Neural cell (in vitro differentiated cells): ENCODE measurements at regions not wholly inside any gene's neighbourhood (a gene's known extent, or its start where the extent isn't known, plus 50 kb on each side); places are given as distances from the start of the nearest gene placed in this dataset.

Experiments
- H2AFZ ChIP-seq: fragments of 200-600, 300-800 bp; sonication (generic), shearing (Covaris generic); 2 replicates; pipeline ENCODE4 v1.6.0; 2014; ENCODE audit warnings: low read depth, mild to moderate bottlenecking, antibody characterized with exemption, low read length, moderate library complexity
- H3F3A ChIP-seq: fragments of 200-600 bp; shearing (Covaris generic); 2 replicates; pipeline ENCODE4 v1.6.1; 2016; ENCODE audit warnings: mild to moderate bottlenecking, moderate library complexity, mixed read lengths, antibody characterized with exemption, low read length; ENCODE audit not compliant: insufficient read depth, poor library complexity, severe bottlenecking
- H3K27ac ChIP-seq: fragments of 200-600, 300-800 bp; sonication (generic), shearing (Covaris generic); 2 replicates; pipeline ENCODE4 v1.5.1; 2014; ENCODE audit warnings: mild to moderate bottlenecking, low read length, moderate library complexity
- H3K27me3 ChIP-seq: fragments of 300-800, 200-600 bp; sonication (generic), shearing (Covaris generic); 2 replicates; pipeline ENCODE4 v1.6.0; 2014; ENCODE audit warnings: mild to moderate bottlenecking, low read depth, low read length, moderate library complexity; ENCODE audit not compliant: insufficient read depth
- H3K36me3 ChIP-seq: fragments of 300-800, 200-600 bp; sonication (generic), shearing (Covaris generic); 2 replicates; pipeline ENCODE4 v1.5.1; 2014; ENCODE audit warnings: mild to moderate bottlenecking, antibody characterized with exemption, low read length, moderate library complexity; ENCODE audit not compliant: insufficient read depth
- H3K4me2 ChIP-seq: fragments of 300-800, 200-600 bp; sonication (generic), shearing (Covaris generic); 2 replicates; pipeline ENCODE4 v1.6.0; 2014; ENCODE audit warnings: mild to moderate bottlenecking, low read length
- H3K4me3 ChIP-seq: fragments of 300-800, 200-600 bp; sonication (generic), shearing (Covaris generic); 2 replicates; pipeline ENCODE4 v1.5.1; 2014; ENCODE audit warnings: mild to moderate bottlenecking, low read length, moderate library complexity
- H3K79me2 ChIP-seq: fragments of 200-600 bp; shearing (Covaris generic); replicated peaks from 2 replicates; pipeline ENCODE4 v1.6.0; 2014; ENCODE audit warnings: mild to moderate bottlenecking, low read length, moderate library complexity; ENCODE audit not compliant: insufficient read depth
- H3K9ac ChIP-seq: fragments of 300-800, 200-600 bp; sonication (generic), shearing (Covaris generic); 2 replicates; pipeline ENCODE4 v1.6.1; 2016; ENCODE audit warnings: mild to moderate bottlenecking, low read length, mixed read lengths
- H3K9me2 ChIP-seq: fragments of 200-600 bp; shearing (Covaris generic); 2 replicates; pipeline ENCODE4 v1.6.1; 2016; ENCODE audit warnings: mild to moderate bottlenecking, low read length, mixed read lengths; ENCODE audit not compliant: insufficient read depth
- H3K9me3 ChIP-seq: fragments of 200-600, 300-800 bp; sonication (generic), shearing (Covaris generic); 2 replicates; pipeline ENCODE4 v1.6.1; 2016; ENCODE audit warnings: mild to moderate bottlenecking, mixed run types, low read length, moderate library complexity, mixed read lengths
- H4K20me1 ChIP-seq: fragments of 200-600 bp; shearing (Covaris generic); 2 replicates; pipeline ENCODE4 v1.6.1; 2016; ENCODE audit warnings: mild to moderate bottlenecking, mixed run types; ENCODE audit not compliant: insufficient read depth
- EP300 ChIP-seq: fragments of 450-650 bp; conservative IDR thresholded peaks from 2 replicates; pipeline ENCODE4 v1.6.1; 2014; ENCODE audit warnings: antibody characterized with exemption, mild to moderate bottlenecking, moderate library complexity; ENCODE audit not compliant: poor library complexity, severe bottlenecking
- EZH2 ChIP-seq: fragments of 200-600, 300-800 bp; shearing (Covaris generic), sonication (generic); IDR thresholded peaks from 2 replicates; pipeline ENCODE4 v1.6.1; 2014; ENCODE audit warnings: antibody characterized with exemption, low read length, borderline replicate concordance, mild to moderate bottlenecking; ENCODE audit not compliant: insufficient read depth, poor library complexity, severe bottlenecking
- MXI1 ChIP-seq: fragments of 450-650 bp; conservative IDR thresholded peaks from 2 replicates; pipeline ENCODE4 v1.6.1; 2014; ENCODE audit warnings: antibody characterized with exemption, mild to moderate bottlenecking; ENCODE audit not compliant: poor library complexity, severe bottlenecking
- POLR2AphosphoS5 ChIP-seq: IDR thresholded peaks from 2 replicates; pipeline ENCODE4 v1.6.1; 2012
- RAD21 ChIP-seq: fragments of 450-650 bp; conservative IDR thresholded peaks from 2 replicates; pipeline ENCODE4 v1.6.1; 2014; ENCODE audit warnings: antibody characterized with exemption, mild to moderate bottlenecking, moderate library complexity
- SMC3 ChIP-seq: fragments of 450-650 bp; conservative IDR thresholded peaks from 2 replicates; pipeline ENCODE4 v1.6.1; 2014; ENCODE audit warnings: antibody characterized with exemption, mild to moderate bottlenecking, moderate library complexity; ENCODE audit not compliant: poor library complexity
- TAF1 ChIP-seq: IDR thresholded peaks from 2 replicates; pipeline ENCODE4 v1.6.1; 2012; ENCODE audit warnings: low read depth
- TF ChIP-seq, protein P1 (sequence below): IDR thresholded peaks from 2 replicates; pipeline ENCODE4 v1.6.1; 2012; ENCODE audit warnings: borderline replicate concordance
- TF ChIP-seq, protein P2 (sequence below): fragments of 450-650 bp; IDR thresholded peaks from 2 replicates; pipeline ENCODE4 v1.5.1; 2014; ENCODE audit warnings: antibody characterized with exemption, mild to moderate bottlenecking, moderate library complexity; ENCODE audit not compliant: poor library complexity, severe bottlenecking

GRCh38 chr3:96169111-96169766, 645.2 kb upstream of the EPHA6 start:
- no peaks in the 10 kb centered on the region for H3K27me3 ChIP-seq
- no peak overlapping the region for H3K4me2 ChIP-seq
- H3K36me3 ChIP-seq: no peaks in the 10 kb centered on the region
- H3K9ac ChIP-seq: no peak overlapping the region
- TF ChIP-seq, protein P1, sequence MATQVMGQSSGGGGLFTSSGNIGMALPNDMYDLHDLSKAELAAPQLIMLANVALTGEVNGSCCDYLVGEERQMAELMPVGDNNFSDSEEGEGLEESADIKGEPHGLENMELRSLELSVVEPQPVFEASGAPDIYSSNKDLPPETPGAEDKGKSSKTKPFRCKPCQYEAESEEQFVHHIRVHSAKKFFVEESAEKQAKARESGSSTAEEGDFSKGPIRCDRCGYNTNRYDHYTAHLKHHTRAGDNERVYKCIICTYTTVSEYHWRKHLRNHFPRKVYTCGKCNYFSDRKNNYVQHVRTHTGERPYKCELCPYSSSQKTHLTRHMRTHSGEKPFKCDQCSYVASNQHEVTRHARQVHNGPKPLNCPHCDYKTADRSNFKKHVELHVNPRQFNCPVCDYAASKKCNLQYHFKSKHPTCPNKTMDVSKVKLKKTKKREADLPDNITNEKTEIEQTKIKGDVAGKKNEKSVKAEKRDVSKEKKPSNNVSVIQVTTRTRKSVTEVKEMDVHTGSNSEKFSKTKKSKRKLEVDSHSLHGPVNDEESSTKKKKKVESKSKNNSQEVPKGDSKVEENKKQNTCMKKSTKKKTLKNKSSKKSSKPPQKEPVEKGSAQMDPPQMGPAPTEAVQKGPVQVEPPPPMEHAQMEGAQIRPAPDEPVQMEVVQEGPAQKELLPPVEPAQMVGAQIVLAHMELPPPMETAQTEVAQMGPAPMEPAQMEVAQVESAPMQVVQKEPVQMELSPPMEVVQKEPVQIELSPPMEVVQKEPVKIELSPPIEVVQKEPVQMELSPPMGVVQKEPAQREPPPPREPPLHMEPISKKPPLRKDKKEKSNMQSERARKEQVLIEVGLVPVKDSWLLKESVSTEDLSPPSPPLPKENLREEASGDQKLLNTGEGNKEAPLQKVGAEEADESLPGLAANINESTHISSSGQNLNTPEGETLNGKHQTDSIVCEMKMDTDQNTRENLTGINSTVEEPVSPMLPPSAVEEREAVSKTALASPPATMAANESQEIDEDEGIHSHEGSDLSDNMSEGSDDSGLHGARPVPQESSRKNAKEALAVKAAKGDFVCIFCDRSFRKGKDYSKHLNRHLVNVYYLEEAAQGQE: no peak
- no peak for TF ChIP-seq TAF1
- no peak for TF ChIP-seq MXI1
- TF ChIP-seq POLR2AphosphoS5: no peak
- TF ChIP-seq RAD21: no peak
- TF ChIP-seq EP300: no peak
- no peak for TF ChIP-seq SMC3
- TF ChIP-seq EZH2: no peak
- TF ChIP-seq, protein P2, sequence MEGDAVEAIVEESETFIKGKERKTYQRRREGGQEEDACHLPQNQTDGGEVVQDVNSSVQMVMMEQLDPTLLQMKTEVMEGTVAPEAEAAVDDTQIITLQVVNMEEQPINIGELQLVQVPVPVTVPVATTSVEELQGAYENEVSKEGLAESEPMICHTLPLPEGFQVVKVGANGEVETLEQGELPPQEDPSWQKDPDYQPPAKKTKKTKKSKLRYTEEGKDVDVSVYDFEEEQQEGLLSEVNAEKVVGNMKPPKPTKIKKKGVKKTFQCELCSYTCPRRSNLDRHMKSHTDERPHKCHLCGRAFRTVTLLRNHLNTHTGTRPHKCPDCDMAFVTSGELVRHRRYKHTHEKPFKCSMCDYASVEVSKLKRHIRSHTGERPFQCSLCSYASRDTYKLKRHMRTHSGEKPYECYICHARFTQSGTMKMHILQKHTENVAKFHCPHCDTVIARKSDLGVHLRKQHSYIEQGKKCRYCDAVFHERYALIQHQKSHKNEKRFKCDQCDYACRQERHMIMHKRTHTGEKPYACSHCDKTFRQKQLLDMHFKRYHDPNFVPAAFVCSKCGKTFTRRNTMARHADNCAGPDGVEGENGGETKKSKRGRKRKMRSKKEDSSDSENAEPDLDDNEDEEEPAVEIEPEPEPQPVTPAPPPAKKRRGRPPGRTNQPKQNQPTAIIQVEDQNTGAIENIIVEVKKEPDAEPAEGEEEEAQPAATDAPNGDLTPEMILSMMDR: no peak
- H4K20me1 ChIP-seq: no peaks in the 10 kb centered on the region
- H3K9me3 ChIP-seq: no peaks in the 10 kb centered on the region
- H3K9me2 ChIP-seq: no peaks in the 10 kb centered on the region
- no peak overlapping the region for H2AFZ ChIP-seq
- H3F3A ChIP-seq: no peaks in the 10 kb centered on the region
- H3K79me2 ChIP-seq: no peaks in the 10 kb centered on the region
- no peak overlapping the region for H3K4me3 ChIP-seq
- H3K27ac ChIP-seq: no peak overlapping the region

DNA sequence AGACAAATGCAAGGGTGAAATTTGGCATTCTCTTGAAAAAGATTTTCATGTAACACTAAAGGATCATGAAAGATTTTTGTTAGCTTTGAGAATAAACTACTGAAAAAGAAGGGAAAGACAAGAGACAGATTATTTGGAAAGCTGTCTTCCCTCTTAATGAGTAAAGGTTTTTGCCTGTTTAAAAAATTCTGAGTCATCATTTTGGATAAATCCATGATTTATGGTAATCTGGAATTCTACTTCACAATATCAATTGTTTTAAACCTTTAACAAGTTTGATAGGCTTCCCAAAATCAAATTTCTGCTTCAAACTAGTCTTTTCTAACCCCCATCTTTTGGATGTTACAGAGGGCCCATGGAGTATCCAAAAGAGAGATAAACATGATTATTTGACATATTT, 641.5 kb upstream of the EPHA6 start:
- Histone ChIP-seq H2AFZ (no peak overlapping the region), H3K9me3 (no peaks in the 10 kb centered on the region), H3K36me3 (no peaks in the 10 kb centered on the region), H3K27me3 (no peaks in the 10 kb centered on the region), H3K4me3 (no peak overlapping the region), H3K79me2 (no peaks in the 10 kb centered on the region), H3K9ac (no peak overlapping the region), H3K9me2 (no peaks in the 10 kb centered on the region), H3F3A (no peaks in the 10 kb centered on the region), H4K20me1 (no peaks in the 10 kb centered on the region), H3K27ac (no peak overlapping the region), H3K4me2 (no peak overlapping the region)
- TF ChIP-seq POLR2AphosphoS5 (no peak), EP300 (no peak), TAF1 (no peak), RAD21 (no peak)
- TF ChIP-seq, protein P2: no peak
